Esophagus muscularis mucosa (tissue), 4 donors: ENCODE measurements at regions not wholly inside any gene's neighbourhood (a gene's known extent, or its start where the extent isn't known, plus 50 kb on each side); places are given as distances from the start of the nearest gene placed in this dataset.

Source experiments
- DNase-seq: peaks from one replicate; pipeline ENCODE4 v3.0.0-alpha.2; 2017; ENCODE audit errors: extremely low spot score
- H3K27ac ChIP-seq, 4 donors: fragments of 200-600 bp; sonication (generic); replicated peaks in 1 of 4; 1 replicate in 3 of 4; 2 replicates in 1 of 4; pipeline ENCODE4 v1.5.1; 2016 to 2019; ENCODE audit warnings: mild to moderate bottlenecking in 1 of 4
- H3K27me3 ChIP-seq, 4 donors: fragments of 200-600 bp; sonication (generic); one replicate each; pipeline versions ENCODE4 v1.5.1 to v1.6.0; 2016 to 2019
- H3K36me3 ChIP-seq, 4 donors: fragments of 200-600 bp; sonication (generic); one replicate each; pipeline ENCODE4 v1.5.1; 2016 to 2019
- H3K4me1 ChIP-seq, 4 donors: fragments of 200-600 bp; sonication (generic); one replicate each; pipeline ENCODE4 v1.5.1; 2016 to 2019
- H3K4me3 ChIP-seq, 4 donors: fragments of 200-600 bp; sonication (generic); 1 replicate in 2 of 4; 2 replicates in 2 of 4; pipeline ENCODE4 v1.5.1; 2016 to 2019; ENCODE audit warnings: mild to moderate bottlenecking in 4 of 4, moderate library complexity in 1 of 4
- H3K9me3 ChIP-seq, 4 donors: fragments of 200-600 bp; sonication (generic); 1 replicate in 3 of 4; 2 replicates in 1 of 4; pipeline ENCODE4 v1.5.1; 2016 to 2019
- EP300 ChIP-seq: sonication (generic); formaldehyde crosslinking; IDR thresholded peaks from one replicate; pipeline ENCODE4 v1.6.1; 2017; ENCODE audit warnings: antibody characterized with exemption
- POLR2A ChIP-seq: fragments of 450-650 bp; IDR thresholded peaks from one replicate; pipeline ENCODE4 v1.6.1; 2017; ENCODE audit warnings: antibody characterized with exemption, moderate library complexity, mild to moderate bottlenecking, low read depth
- POLR2AphosphoS5 ChIP-seq, 2 donors: sonication (generic); formaldehyde crosslinking; IDR thresholded peaks; one replicate each; pipeline ENCODE4 v1.6.1; 2017; ENCODE audit warnings: antibody characterized with exemption in 2 of 2
- WGBS: methylation state at CpG from one replicate; pipeline ENCODE4 v1.1.5; 2018; 5-methylcytosine and 5-hydroxymethylcytosine counted together
- intact Hi-C: fragments of 100-400 bp; cut with DNase I; formaldehyde crosslinking; loops from one replicate; pipeline ENCODE4 v1.15.1; 2023
- TF ChIP-seq, protein P1 (sequence below), 3 experiments: fragments of 200-600 bp in 2 of 3; fragments of 450-650 bp in 1 of 3; sonication (generic) in 2 of 3; IDR thresholded peaks; one replicate each; pipeline ENCODE4 v1.5.1; 2017 to 2019; ENCODE audit warnings: antibody characterized with exemption in 3 of 3, mild to moderate bottlenecking in 2 of 3, moderate library complexity in 1 of 3

GRCh38 chr20:20851385-20851784 lies 138.9 kb upstream of the RALGAPA2 start:
- no peaks in the 10 kb centered on the region for H3K36me3 ChIP-seq
- peaks cover 0 to 11% (median 0%) of the 10 kb centered on the region in 4 donors for H3K27me3 ChIP-seq
- no peak overlapping the region for H3K4me3 ChIP-seq
- TF ChIP-seq, protein P1, sequence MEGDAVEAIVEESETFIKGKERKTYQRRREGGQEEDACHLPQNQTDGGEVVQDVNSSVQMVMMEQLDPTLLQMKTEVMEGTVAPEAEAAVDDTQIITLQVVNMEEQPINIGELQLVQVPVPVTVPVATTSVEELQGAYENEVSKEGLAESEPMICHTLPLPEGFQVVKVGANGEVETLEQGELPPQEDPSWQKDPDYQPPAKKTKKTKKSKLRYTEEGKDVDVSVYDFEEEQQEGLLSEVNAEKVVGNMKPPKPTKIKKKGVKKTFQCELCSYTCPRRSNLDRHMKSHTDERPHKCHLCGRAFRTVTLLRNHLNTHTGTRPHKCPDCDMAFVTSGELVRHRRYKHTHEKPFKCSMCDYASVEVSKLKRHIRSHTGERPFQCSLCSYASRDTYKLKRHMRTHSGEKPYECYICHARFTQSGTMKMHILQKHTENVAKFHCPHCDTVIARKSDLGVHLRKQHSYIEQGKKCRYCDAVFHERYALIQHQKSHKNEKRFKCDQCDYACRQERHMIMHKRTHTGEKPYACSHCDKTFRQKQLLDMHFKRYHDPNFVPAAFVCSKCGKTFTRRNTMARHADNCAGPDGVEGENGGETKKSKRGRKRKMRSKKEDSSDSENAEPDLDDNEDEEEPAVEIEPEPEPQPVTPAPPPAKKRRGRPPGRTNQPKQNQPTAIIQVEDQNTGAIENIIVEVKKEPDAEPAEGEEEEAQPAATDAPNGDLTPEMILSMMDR (IDR thresholded peaks at IDR 0.05) = no peak
- TF ChIP-seq POLR2A (no peak), EP300 (no peak), POLR2AphosphoS5 (IDR thresholded peaks at IDR 0.05) (no peak)
- H3K27ac ChIP-seq = no peak overlapping the region
- H3K4me1 ChIP-seq = no peaks in the 10 kb centered on the region
- intact Hi-C loops = no loop called here
- no peak for DNase-seq
- H3K9me3 ChIP-seq = no peaks in the 10 kb centered on the region
- 76% methylated on average over 1 of the region's 1 CpG for WGBS

GRCh38 chr20:20850407-20850806 lies 138.0 kb upstream of the RALGAPA2 start:
- H3K4me3 ChIP-seq = no peak overlapping the region
- no peaks in the 10 kb centered on the region for H3K9me3 ChIP-seq
- H3K36me3 ChIP-seq = no peaks in the 10 kb centered on the region
- H3K4me1 ChIP-seq = no peaks in the 10 kb centered on the region
- no peak overlapping the region for H3K27ac ChIP-seq
- 95% methylated on average over 2 of the region's 2 CpGs for WGBS
- DNase-seq = no peak
- TF ChIP-seq EP300 (no peak), POLR2A (no peak), POLR2AphosphoS5 (IDR thresholded peaks at IDR 0.05) (no peak)
- TF ChIP-seq, protein P1 (IDR thresholded peaks at IDR 0.05) = no peak
- peaks cover 0 to 19% (median 0%) of the 10 kb centered on the region in 4 donors for H3K27me3 ChIP-seq
- intact Hi-C loops = no loop called here

GRCh38 chr20:20849161-20849560 lies 136.7 kb upstream of the RALGAPA2 start:
- no peaks in the 10 kb centered on the region for H3K4me1 ChIP-seq
- WGBS = 72% methylated on average over 9 of the region's 9 CpGs
- no peak for TF ChIP-seq EP300
- TF ChIP-seq POLR2AphosphoS5 (IDR thresholded peaks at IDR 0.05) = no peak
- TF ChIP-seq, protein P1 (IDR thresholded peaks at IDR 0.05) = no peak
- TF ChIP-seq POLR2A = no peak
- no peaks in the 10 kb centered on the region for H3K9me3 ChIP-seq
- H3K27ac ChIP-seq = no peak overlapping the region
- peaks cover 0 to 22% (median 0%) of the 10 kb centered on the region in 4 donors for H3K27me3 ChIP-seq
- DNase-seq = no peak
- intact Hi-C loops = no loop called here
- H3K36me3 ChIP-seq = no peaks in the 10 kb centered on the region
- H3K4me3 ChIP-seq = no peak overlapping the region

- no peak for TF ChIP-seq POLR2AphosphoS5 (IDR thresholded peaks at IDR 0.05)
- no peak for TF ChIP-seq POLR2A
- TF ChIP-seq EP300 = no peak
- TF ChIP-seq, protein P1 (IDR thresholded peaks at IDR 0.05) = no peak
- intact Hi-C loops = no loop called here
- Histone ChIP-seq H3K27ac (no peak overlapping the region), H3K9me3 (no peaks in the 10 kb centered on the region), H3K27me3 (peaks cover 0 to 22% (median 0%) of the 10 kb centered on the region in 4 donors), H3K4me1 (no peaks in the 10 kb centered on the region), H3K4me3 (no peak overlapping the region), H3K36me3 (no peaks in the 10 kb centered on the region)
- WGBS = 73% methylated on average over 11 of the region's 11 CpGs
- no peak for DNase-seq
Observed at GRCh38 chr20:20847814-20848213, 135.4 kb upstream of the RALGAPA2 start.

GRCh38 chr20:20843982-20844381 lies 131.5 kb upstream of the RALGAPA2 start:
- Histone ChIP-seq H3K27me3 (peaks cover 0 to 34% (median 0%) of the 10 kb centered on the region in 4 donors), H3K36me3 (no peaks in the 10 kb centered on the region), H3K4me1 (no peaks in the 10 kb centered on the region), H3K9me3 (no peaks in the 10 kb centered on the region), H3K27ac (no peak overlapping the region), H3K4me3 (no peak overlapping the region)
- intact Hi-C loops = no loop called here
- no peak for TF ChIP-seq POLR2A
- no peak for TF ChIP-seq EP300
- no peak for TF ChIP-seq POLR2AphosphoS5 (IDR thresholded peaks at IDR 0.05)
- TF ChIP-seq, protein P1 (IDR thresholded peaks at IDR 0.05) = no peak
- WGBS = 35% methylated on average over 6 of the region's 6 CpGs
- DNase-seq = no peak
